HG02938 (cell line): ENCODE measurements at regions not wholly inside any gene's neighbourhood (a gene's known extent, or its start where the extent isn't known, plus 50 kb on each side); places are given as distances from the start of the nearest gene placed in this dataset.
"Not testable (repeated sequence)": the region's sequence is repeated elsewhere in the genome, so short reads cannot be mapped to it uniquely, and the experiment has no call there.

Experiments used
- ATAC-seq: cut with Tn5 transposase; IDR thresholded peaks from one replicate; pipeline ENCODE4 v1.9.1; 2021; ENCODE audit warnings: mild to moderate bottlenecking, moderate library complexity; ENCODE audit not compliant: unreplicated experiment

DNA sequence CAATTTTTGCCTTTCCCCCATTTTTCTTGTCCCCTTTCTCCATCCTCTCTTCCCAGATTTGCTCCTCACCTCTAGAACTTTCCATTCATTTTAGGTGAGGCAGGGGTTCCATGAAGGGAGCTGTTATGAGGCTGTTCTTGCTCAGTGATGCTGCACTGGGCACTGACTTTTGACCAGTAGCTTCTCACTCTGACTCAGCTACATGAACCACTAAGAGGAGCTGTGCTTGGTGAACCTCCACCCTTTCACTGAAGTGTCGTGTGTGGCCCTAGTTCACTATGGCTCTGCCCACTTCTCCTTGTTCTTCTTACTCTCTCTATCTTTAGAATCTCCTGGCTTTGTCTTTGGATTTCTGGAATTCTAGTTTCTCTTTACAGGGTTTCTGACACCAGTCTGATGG is 73.4 kb upstream of the ADRA1D start:
- ATAC-seq, result no peak

- ATAC-seq, result no peak
These were observed 71.2 kb upstream of the ADRA1D start for GRCh38 chr20:4320291-4320690.

DNA sequence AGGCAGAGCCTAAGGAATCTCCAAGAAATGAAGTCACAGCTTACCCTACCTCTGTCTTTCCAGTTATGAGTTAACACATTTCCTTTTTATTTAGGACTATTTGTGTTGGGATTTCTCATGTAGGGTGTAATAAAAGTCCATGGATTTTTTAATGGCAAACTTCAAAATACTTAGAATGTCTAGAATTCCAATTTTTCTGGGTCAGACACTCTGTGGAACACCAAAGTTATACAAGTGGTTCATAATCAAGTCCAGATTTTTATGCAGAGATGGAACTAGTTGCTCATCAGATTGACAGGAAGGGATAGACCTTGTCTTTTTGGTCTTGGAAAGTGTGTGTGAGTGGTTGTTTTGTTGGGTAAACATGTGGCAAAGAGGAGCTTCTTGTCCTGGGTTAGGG is 69.8 kb upstream of the ADRA1D start:
- ATAC-seq, result no peak

GRCh38 chr20:4310616-4311015 is 61.5 kb upstream of the ADRA1D start:
- ATAC-seq, result not testable (repeated sequence)

- no peak for ATAC-seq
These were observed 57.1 kb upstream of the ADRA1D start for GRCh38 chr20:4306206-4306605.

DNA sequence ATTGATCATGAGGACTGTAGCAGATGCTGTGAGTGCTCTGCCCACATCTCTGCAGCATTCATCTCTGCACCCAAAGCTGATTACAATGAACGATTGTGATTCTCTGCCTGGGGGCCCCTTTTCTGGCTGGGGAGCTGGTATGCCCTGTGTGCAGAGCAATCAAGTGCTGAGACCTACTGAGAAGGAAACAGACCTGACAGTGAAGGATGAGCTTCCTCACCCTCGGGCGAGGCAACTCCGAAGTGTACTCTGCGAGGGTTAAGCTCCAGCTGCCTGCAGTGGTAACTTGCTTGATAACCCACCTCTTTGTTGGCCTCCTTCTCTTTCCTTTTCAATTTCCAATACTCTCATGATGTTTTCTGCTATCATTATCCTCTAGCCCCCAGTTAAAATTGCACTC is 56.0 kb upstream of the ADRA1D start:
- ATAC-seq, result no peak

DNA sequence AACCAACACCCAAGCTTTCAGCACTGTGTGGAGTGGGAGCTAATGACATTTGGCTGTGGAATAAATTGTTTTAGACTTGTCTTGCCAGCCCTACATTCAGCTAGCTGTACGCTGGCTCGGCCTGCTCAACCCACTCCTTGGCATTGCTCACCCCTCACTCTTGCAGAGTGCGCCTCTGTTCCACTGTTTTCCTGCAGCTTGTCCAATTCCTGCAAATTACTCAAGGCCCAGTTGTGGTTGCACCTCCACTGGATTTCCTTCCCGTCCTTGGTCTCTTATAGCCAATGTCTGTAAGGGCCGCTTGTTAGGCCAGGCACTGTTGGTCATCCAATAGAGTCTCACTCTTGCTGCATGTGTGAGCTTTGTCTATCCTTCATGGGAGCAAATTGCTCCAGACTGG is 55.5 kb upstream of the ADRA1D start:
- no peak for ATAC-seq

GRCh38 chr20:4303136-4303535 is 54.0 kb upstream of the ADRA1D start:
- no peak for ATAC-seq

- ATAC-seq, result no peak
These were observed 51.8 kb upstream of the ADRA1D start for GRCh38 chr20:4300921-4301320.

DNA sequence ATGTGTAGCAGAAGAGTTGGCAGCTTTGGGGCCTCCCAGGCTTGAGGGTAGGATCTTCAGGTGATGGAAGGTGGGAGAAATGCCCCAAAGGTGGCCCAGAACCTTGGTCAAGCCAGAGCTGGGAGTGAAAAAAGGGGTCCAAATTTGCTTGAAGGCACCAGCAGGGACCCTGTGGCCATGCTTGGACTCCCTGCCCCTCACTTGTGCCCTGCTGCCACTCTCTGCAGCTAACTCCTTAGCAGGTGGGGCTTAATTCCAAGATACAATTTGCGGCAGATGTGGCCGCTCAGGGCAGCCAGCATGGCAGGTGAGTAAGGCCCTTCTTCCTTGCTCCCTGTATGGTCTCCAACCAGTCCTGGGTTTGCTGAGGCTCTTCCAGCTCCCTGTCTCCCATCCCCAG is 51.3 kb upstream of the ADRA1D start:
- ATAC-seq, result no peak

DNA sequence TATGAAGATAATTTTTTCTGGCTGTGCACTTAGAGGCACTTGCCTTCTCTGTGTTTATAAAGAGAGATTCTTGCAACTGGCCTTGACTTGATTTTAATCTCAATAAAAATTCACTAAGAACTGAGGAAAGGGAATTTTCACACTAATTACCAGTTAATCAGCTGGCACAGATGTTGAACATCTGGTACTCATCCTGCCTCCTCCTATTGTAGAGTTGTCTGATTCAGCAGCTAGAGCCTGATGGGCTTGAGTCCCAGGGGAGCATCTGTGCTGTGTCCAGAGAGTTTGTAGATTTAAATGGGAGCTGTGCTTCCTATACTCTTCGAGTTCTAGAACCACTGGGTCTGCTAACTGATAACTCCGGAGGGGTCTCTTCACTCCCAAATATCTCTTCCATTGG is 50.7 kb upstream of the ADRA1D start:
- ATAC-seq, result no peak

DNA sequence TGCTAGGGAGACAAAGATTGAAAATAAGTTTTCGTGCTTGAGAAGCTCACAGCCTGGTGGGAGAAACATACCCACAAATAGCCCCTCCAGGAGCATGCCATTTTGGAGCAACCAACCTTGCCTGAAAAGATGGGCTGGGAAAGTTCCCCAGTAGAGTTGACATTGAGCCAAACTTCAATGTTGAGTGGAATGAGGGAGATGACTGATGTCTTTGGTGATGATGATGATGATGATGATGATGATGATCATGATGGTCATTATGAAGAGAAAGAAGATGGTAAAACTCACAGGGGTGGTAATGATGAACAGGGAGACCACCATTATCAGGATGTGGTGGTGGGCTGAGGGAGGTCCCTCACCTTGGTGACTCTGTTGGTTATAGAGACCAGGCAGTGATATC is 50.1 kb upstream of the ADRA1D start:
- no peak for ATAC-seq
